ENCODE measurements at regions not wholly inside any gene's neighbourhood (a gene's known extent, or its start where the extent isn't known, plus 50 kb on each side); places are given as distances from the start of the nearest gene placed in this dataset.

DNA sequence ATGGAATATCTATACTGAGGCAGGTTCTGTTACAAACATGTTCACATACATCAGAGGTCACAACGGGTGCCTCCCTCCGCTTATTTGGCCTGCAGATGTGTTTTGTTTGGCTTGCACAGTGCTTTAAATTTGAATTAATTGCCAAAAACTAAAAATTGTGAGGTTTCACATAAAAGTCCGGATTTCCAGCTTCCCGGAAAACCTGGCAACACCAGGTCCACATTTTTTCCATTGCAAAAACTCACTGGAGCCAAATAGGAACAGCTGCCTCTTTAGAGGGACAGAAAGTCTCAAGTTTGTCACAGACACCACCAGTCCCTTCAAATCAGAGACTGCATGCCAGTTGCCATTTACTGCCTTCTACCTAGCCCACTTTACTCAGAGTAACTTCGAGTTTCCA, 205.9 kb upstream of the MDFIC2 start:
- dilution Hi-C loops (cut with MboI; ENCODE audit: extremely low pct_ligation_motif_present, low sequenced_read_pairs) (no loop called here), intact Hi-C loops (cut with micrococcal nuclease) (no loop called here)
- ChIA-PET POLR2A (no interaction called here), CTCF (interaction anchor here (2.1 kb wide), 1 partner anchor 33 kb away, joined by 7 read pairs; no protein-coding TSS in a partner anchor)
- Histone ChIP-seq H2AFZ (ENCODE audit: low read depth, low read length) (no peak overlapping the region), H3K9ac (replicated peaks; ENCODE audit: extremely low read depth, insufficient read depth, low read length) (no peak overlapping the region), H3K36me3 (ENCODE audit: control insufficient read depth in 2 of 2, extremely low read depth in 1 of 2, insufficient read depth in 2 of 2, low read length in 2 of 2) (no peaks in the 10 kb centered on the region), H3K4me1 (ENCODE audit: control insufficient read depth, extremely low read depth, insufficient read depth, low read length) (no peaks in the 10 kb centered on the region), H3K79me2 (ENCODE audit: control insufficient read depth, insufficient read depth, low read length) (no peaks in the 10 kb centered on the region), H4K20me1 (replicated peaks; ENCODE audit: control insufficient read depth, extremely low read depth, insufficient read depth, low read length) (no peaks in the 10 kb centered on the region), H3K9me1 (replicated peaks; ENCODE audit: control insufficient read depth, extremely low read depth, insufficient read depth, low read length) (no peaks in the 10 kb centered on the region), H3K9me3 (replicated peaks; ENCODE audit: control insufficient read depth, insufficient read depth, low read length) (no peaks in the 10 kb centered on the region), H3K4me3 (replicated peaks in 1 of 3; ENCODE audit: insufficient read depth in 1 of 3, low read depth in 1 of 3, low read length in 3 of 3) (no peak overlapping the region), H3K27me3 (ENCODE audit: control insufficient read depth in 2 of 2, insufficient read depth in 2 of 2, low read length in 2 of 2) (peaks cover 12 to 13% of the 10 kb centered on the region in 2 experiments), H3K27ac (ENCODE audit: insufficient read depth, low read depth, low read length) (no peak overlapping the region), H3K4me2 (ENCODE audit: insufficient read depth, low read length) (no peak overlapping the region)
- TF ChIP-seq JUN (IDR thresholded peaks at IDR 0.05; ENCODE audit: borderline replicate concordance, insufficient read depth, insufficient read length, low read depth) = no peak
- no peak for FAIRE-seq
- DNase-seq (ENCODE audit: low read depth, low spot score) = peak; percentile 33
- no TSS peak for BruUV-seq (replicated peaks)

GRCh38 chr3:70517124-70517890, 204.9 kb upstream of the MDFIC2 start:
- Histone ChIP-seq H3K4me1 (ENCODE audit: control insufficient read depth, extremely low read depth, insufficient read depth, low read length) (no peaks in the 10 kb centered on the region), H3K27me3 (ENCODE audit: control insufficient read depth in 2 of 2, insufficient read depth in 2 of 2, low read length in 2 of 2) (peaks cover 12 to 13% of the 10 kb centered on the region in 2 experiments), H3K9me3 (replicated peaks; ENCODE audit: control insufficient read depth, insufficient read depth, low read length) (no peaks in the 10 kb centered on the region), H3K9me1 (replicated peaks; ENCODE audit: control insufficient read depth, extremely low read depth, insufficient read depth, low read length) (no peaks in the 10 kb centered on the region), H3K27ac (ENCODE audit: insufficient read depth, low read depth, low read length) (no peak overlapping the region), H3K9ac (replicated peaks; ENCODE audit: extremely low read depth, insufficient read depth, low read length) (no peak overlapping the region), H3K4me2 (ENCODE audit: insufficient read depth, low read length) (no peak overlapping the region), H2AFZ (ENCODE audit: low read depth, low read length) (no peak overlapping the region), H3K36me3 (ENCODE audit: control insufficient read depth in 2 of 2, extremely low read depth in 1 of 2, insufficient read depth in 2 of 2, low read length in 2 of 2) (no peaks in the 10 kb centered on the region), H4K20me1 (replicated peaks; ENCODE audit: control insufficient read depth, extremely low read depth, insufficient read depth, low read length) (no peaks in the 10 kb centered on the region), H3K4me3 (replicated peaks in 1 of 3; ENCODE audit: insufficient read depth in 1 of 3, low read depth in 1 of 3, low read length in 3 of 3) (no peak overlapping the region), H3K79me2 (ENCODE audit: control insufficient read depth, insufficient read depth, low read length) (no peaks in the 10 kb centered on the region)
- DNase-seq (ENCODE audit: low read depth, low spot score) (no peak), FAIRE-seq (no peak)
- ChIA-PET POLR2A (no interaction called here), CTCF (interaction anchor here (2.1 kb wide), 1 partner anchor 34 kb away, joined by 7 read pairs; no protein-coding TSS in a partner anchor)
- no peak for TF ChIP-seq GATA2 (IDR thresholded peaks at IDR 0.05; ENCODE audit: insufficient read depth, insufficient read length, low read depth, low read length)
- TF ChIP-seq POLR2AphosphoS5 (IDR thresholded peaks at IDR 0.05; ENCODE audit: insufficient read depth, low read depth, low read length) = no peak
- TF ChIP-seq EZH2 (IDR thresholded peaks at IDR 0.05; ENCODE audit: borderline replicate concordance, low read depth, low read length, severe bottlenecking) = no peak
- no peak for TF ChIP-seq JUN (IDR thresholded peaks at IDR 0.05; ENCODE audit: borderline replicate concordance, insufficient read depth, insufficient read length, low read depth)
- TF ChIP-seq, protein P1, sequence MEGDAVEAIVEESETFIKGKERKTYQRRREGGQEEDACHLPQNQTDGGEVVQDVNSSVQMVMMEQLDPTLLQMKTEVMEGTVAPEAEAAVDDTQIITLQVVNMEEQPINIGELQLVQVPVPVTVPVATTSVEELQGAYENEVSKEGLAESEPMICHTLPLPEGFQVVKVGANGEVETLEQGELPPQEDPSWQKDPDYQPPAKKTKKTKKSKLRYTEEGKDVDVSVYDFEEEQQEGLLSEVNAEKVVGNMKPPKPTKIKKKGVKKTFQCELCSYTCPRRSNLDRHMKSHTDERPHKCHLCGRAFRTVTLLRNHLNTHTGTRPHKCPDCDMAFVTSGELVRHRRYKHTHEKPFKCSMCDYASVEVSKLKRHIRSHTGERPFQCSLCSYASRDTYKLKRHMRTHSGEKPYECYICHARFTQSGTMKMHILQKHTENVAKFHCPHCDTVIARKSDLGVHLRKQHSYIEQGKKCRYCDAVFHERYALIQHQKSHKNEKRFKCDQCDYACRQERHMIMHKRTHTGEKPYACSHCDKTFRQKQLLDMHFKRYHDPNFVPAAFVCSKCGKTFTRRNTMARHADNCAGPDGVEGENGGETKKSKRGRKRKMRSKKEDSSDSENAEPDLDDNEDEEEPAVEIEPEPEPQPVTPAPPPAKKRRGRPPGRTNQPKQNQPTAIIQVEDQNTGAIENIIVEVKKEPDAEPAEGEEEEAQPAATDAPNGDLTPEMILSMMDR (IDR thresholded peaks at IDR 0.05; ENCODE audit: extremely low read depth in 1 of 2, insufficient read depth in 1 of 2, low read depth in 1 of 2, low read length in 2 of 2) = no peak
- intact Hi-C loops (cut with micrococcal nuclease) (no loop called here), dilution Hi-C loops (cut with MboI; ENCODE audit: extremely low pct_ligation_motif_present, low sequenced_read_pairs) (no loop called here)
- no TSS peak for BruUV-seq (replicated peaks)

Data from endothelial cell of umbilical vein (primary cell).